ENCODE measurements at regions not wholly inside any gene's neighbourhood (a gene's known extent, or its start where the extent isn't known, plus 50 kb on each side); places are given as distances from the start of the nearest gene placed in this dataset.
A peak's percentile ranks its signal among the peaks of the same experiment; 100 is the strongest.

DNA sequence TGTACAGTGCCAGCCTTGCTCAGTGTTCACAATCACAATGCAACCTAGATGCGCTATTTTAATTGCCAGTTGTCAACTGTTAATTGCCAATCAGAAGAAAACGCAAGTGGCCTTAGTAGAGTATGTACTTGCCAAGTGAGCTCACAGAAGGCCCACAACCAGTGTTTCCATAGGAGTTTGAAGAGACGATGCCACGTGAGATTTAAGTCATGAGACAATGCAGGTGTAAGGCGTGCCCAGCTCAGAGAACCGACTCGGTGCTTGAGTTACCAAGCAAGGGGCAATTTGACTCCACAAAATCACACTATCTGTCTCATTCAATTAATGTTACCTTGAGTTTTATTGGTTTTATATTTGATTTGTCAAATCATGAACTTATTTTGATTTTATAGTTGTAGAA lies 65.6 kb downstream of the TEX35 start:
- Histone ChIP-seq H3K27me3 (ENCODE audit: low read length) (no peaks in the 10 kb centered on the region), H3K9me3 (ENCODE audit: insufficient read depth, low read length) (no peaks in the 10 kb centered on the region), H3K79me2 (ENCODE audit: insufficient read depth, low read length) (no peaks in the 10 kb centered on the region), H3K4me2 (ENCODE audit: low read depth, low read length, poor library complexity, severe bottlenecking) (peak overlapping the region; percentile 66), H3K9ac (ENCODE audit: low read length) (peak overlapping the region; percentile 64), H3K27ac (ENCODE audit: low read depth, low read length) (peak overlapping the region; percentile 97), H4K20me1 (ENCODE audit: low read depth, low read length) (no peaks in the 10 kb centered on the region), H3F3A (ENCODE audit: insufficient read depth) (peaks cover 67% of the 10 kb centered on the region), H2AFZ (ENCODE audit: low read depth, low read length, severe bottlenecking) (no peak overlapping the region), H3K36me3 (ENCODE audit: low read length) (no peaks in the 10 kb centered on the region), H3K4me3 (ENCODE audit: insufficient read depth, low read length, poor library complexity, severe bottlenecking) (peak overlapping the region; percentile 31), H3K9me2 (replicated peaks; ENCODE audit: insufficient read depth, low read length) (no peaks in the 10 kb centered on the region)
- TF ChIP-seq, protein P1, sequence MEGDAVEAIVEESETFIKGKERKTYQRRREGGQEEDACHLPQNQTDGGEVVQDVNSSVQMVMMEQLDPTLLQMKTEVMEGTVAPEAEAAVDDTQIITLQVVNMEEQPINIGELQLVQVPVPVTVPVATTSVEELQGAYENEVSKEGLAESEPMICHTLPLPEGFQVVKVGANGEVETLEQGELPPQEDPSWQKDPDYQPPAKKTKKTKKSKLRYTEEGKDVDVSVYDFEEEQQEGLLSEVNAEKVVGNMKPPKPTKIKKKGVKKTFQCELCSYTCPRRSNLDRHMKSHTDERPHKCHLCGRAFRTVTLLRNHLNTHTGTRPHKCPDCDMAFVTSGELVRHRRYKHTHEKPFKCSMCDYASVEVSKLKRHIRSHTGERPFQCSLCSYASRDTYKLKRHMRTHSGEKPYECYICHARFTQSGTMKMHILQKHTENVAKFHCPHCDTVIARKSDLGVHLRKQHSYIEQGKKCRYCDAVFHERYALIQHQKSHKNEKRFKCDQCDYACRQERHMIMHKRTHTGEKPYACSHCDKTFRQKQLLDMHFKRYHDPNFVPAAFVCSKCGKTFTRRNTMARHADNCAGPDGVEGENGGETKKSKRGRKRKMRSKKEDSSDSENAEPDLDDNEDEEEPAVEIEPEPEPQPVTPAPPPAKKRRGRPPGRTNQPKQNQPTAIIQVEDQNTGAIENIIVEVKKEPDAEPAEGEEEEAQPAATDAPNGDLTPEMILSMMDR (IDR thresholded peaks at IDR 0.05; ENCODE audit: insufficient read depth, low read length, poor library complexity, severe bottlenecking), result no peak
- no peak for TF ChIP-seq EZH2phosphoT487 (conservative IDR thresholded peaks at IDR 0.05; ENCODE audit: low read length)

GRCh38 chr1:178579095-178579494 lies 66.2 kb downstream of the TEX35 start:
- Histone ChIP-seq H2AFZ (ENCODE audit: low read depth, low read length, severe bottlenecking) (no peak overlapping the region), H3K4me2 (ENCODE audit: low read depth, low read length, poor library complexity, severe bottlenecking) (peak overlapping the region; percentile 66), H3K4me3 (ENCODE audit: insufficient read depth, low read length, poor library complexity, severe bottlenecking) (peak overlapping the region; percentile 31), H3K9me2 (replicated peaks; ENCODE audit: insufficient read depth, low read length) (no peaks in the 10 kb centered on the region), H3K9ac (ENCODE audit: low read length) (peak overlapping the region; percentile 64), H3K9me3 (ENCODE audit: insufficient read depth, low read length) (no peaks in the 10 kb centered on the region), H3F3A (ENCODE audit: insufficient read depth) (peaks cover 67% of the 10 kb centered on the region), H3K27me3 (ENCODE audit: low read length) (no peaks in the 10 kb centered on the region), H3K27ac (ENCODE audit: low read depth, low read length) (peak overlapping the region; percentile 97), H3K79me2 (ENCODE audit: insufficient read depth, low read length) (no peaks in the 10 kb centered on the region), H4K20me1 (ENCODE audit: low read depth, low read length) (no peaks in the 10 kb centered on the region), H3K36me3 (ENCODE audit: low read length) (no peaks in the 10 kb centered on the region)
- TF ChIP-seq, protein P1 (IDR thresholded peaks at IDR 0.05; ENCODE audit: insufficient read depth, low read length, poor library complexity, severe bottlenecking), result no peak
- no peak for TF ChIP-seq EZH2phosphoT487 (conservative IDR thresholded peaks at IDR 0.05; ENCODE audit: low read length)

GRCh38 chr1:178579562-178579961 lies 66.7 kb downstream of the TEX35 start:
- no peaks in the 10 kb centered on the region for H4K20me1 ChIP-seq (ENCODE audit: low read depth, low read length)
- no peak overlapping the region for H2AFZ ChIP-seq (ENCODE audit: low read depth, low read length, severe bottlenecking)
- H3K9me3 ChIP-seq (ENCODE audit: insufficient read depth, low read length), result no peaks in the 10 kb centered on the region
- H3K9ac ChIP-seq (ENCODE audit: low read length), result peak overlapping the region; percentile 64
- H3K4me3 ChIP-seq (ENCODE audit: insufficient read depth, low read length, poor library complexity, severe bottlenecking), result peak overlapping the region; percentile 31
- peak overlapping the region; percentile 66 for H3K4me2 ChIP-seq (ENCODE audit: low read depth, low read length, poor library complexity, severe bottlenecking)
- no peaks in the 10 kb centered on the region for H3K27me3 ChIP-seq (ENCODE audit: low read length)
- H3K9me2 ChIP-seq (replicated peaks; ENCODE audit: insufficient read depth, low read length), result no peaks in the 10 kb centered on the region
- H3K27ac ChIP-seq (ENCODE audit: low read depth, low read length), result peak overlapping the region; percentile 97
- TF ChIP-seq, protein P1 (IDR thresholded peaks at IDR 0.05; ENCODE audit: insufficient read depth, low read length, poor library complexity, severe bottlenecking), result no peak
- no peak for TF ChIP-seq EZH2phosphoT487 (conservative IDR thresholded peaks at IDR 0.05; ENCODE audit: low read length)
- H3F3A ChIP-seq (ENCODE audit: insufficient read depth), result peaks cover 64% of the 10 kb centered on the region
- no peaks in the 10 kb centered on the region for H3K79me2 ChIP-seq (ENCODE audit: insufficient read depth, low read length)
- H3K36me3 ChIP-seq (ENCODE audit: low read length), result no peaks in the 10 kb centered on the region

Measured in SU-DHL-6 (cell line).